Endothelial cell of umbilical vein (primary cell): ENCODE measurements at regions not wholly inside any gene's neighbourhood (a gene's known extent, or its start where the extent isn't known, plus 50 kb on each side); places are given as distances from the start of the nearest gene placed in this dataset.

Experiments used
- BruUV-seq: library from RNA; stranded (reverse); fragments of 400-500 nt; replicated peaks from 2 replicates; lab custom pipeline; 2021; lab: Mats Ljungman, UMichigan
- CTCF ChIA-PET: fragments of 300-600, 350-600 bp; sonication (Branson Sonifier 250); formaldehyde crosslinking; loops from one replicate; lab custom pipeline; 2021; ENCODE audit warnings: antibody characterized with exemption, inconsistent platforms; lab: Charles Lee
- POLR2A ChIA-PET: fragments of 300-600, 350-600 bp; sonication (Branson Sonifier 250); formaldehyde crosslinking; loops from one replicate; lab custom pipeline; 2021; ENCODE audit warnings: antibody characterized with exemption, inconsistent platforms; lab: Charles Lee
- DNase-seq: peaks from one replicate; pipeline ENCODE4 v3.0.0-alpha.2; 2011; ENCODE audit warnings: low read depth, low spot score
- FAIRE-seq: peaks from 2 replicates; lab custom pipeline; 2011; peaks lifted over from hg19 to GRCh38; lab: Jason Lieb, UNC
- H2AFZ ChIP-seq: 2 replicates; pipeline ENCODE4 v1.6.0; 2012; ENCODE audit warnings: low read depth, low read length, control low read depth, inconsistent platforms
- H3K27ac ChIP-seq: 2 replicates; pipeline ENCODE4 v1.5.1; 2011; ENCODE audit warnings: low read depth, mild to moderate bottlenecking, control low read depth, low read length, moderate library complexity; ENCODE audit not compliant: insufficient read depth
- H3K27me3 ChIP-seq, 2 experiments: 2 replicates each; pipeline versions ENCODE4 v1.6.0 to v1.6.1; 2011; ENCODE audit warnings: low read length in 2 of 2, mixed read lengths in 1 of 2; ENCODE audit not compliant: control insufficient read depth in 2 of 2, insufficient read depth in 2 of 2
- H3K36me3 ChIP-seq, 2 experiments: 2 replicates in 1 of 2; 3 replicates in 1 of 2; pipeline ENCODE4 v1.5.1; 2011; ENCODE audit warnings: low read length in 2 of 2, mild to moderate bottlenecking in 1 of 2, moderate library complexity in 1 of 2; ENCODE audit not compliant: control insufficient read depth in 2 of 2, insufficient read depth in 2 of 2; ENCODE audit errors: extremely low read depth in 1 of 2
- H3K4me1 ChIP-seq: 3 replicates; pipeline ENCODE4 v1.5.1; 2011; ENCODE audit warnings: mild to moderate bottlenecking, low read length; ENCODE audit not compliant: control insufficient read depth, insufficient read depth; ENCODE audit errors: extremely low read depth
- H3K4me2 ChIP-seq: 2 replicates; pipeline ENCODE4 v1.6.1; 2011; ENCODE audit warnings: low read length, control low read depth, mixed read lengths; ENCODE audit not compliant: insufficient read depth
- H3K4me3 ChIP-seq, 3 experiments: fragments of 200-600 bp in 1 of 3; sonication (generic), shearing (Covaris generic) in 1 of 3; replicated peaks in 1 of 3; 2 replicates each; pipeline ENCODE4 v1.5.1; 2011 to 2016; ENCODE audit warnings: control low read depth in 3 of 3, low read length in 3 of 3, mild to moderate bottlenecking in 2 of 3, inconsistent platforms in 1 of 3, low read depth in 1 of 3, moderate library complexity in 1 of 3; ENCODE audit not compliant: insufficient read depth in 1 of 3
- H3K79me2 ChIP-seq: 2 replicates; pipeline ENCODE4 v1.6.0; 2012; ENCODE audit warnings: low read length, inconsistent platforms; ENCODE audit not compliant: control insufficient read depth, insufficient read depth
- H3K9ac ChIP-seq: replicated peaks from 2 replicates; pipeline ENCODE3; 2011; ENCODE audit warnings: low read length, control low read depth; ENCODE audit not compliant: insufficient read depth; ENCODE audit errors: extremely low read depth
- H3K9me1 ChIP-seq: replicated peaks from 3 replicates; pipeline ENCODE4 v1.6.0; 2011; ENCODE audit warnings: mild to moderate bottlenecking, low read length; ENCODE audit not compliant: control insufficient read depth, insufficient read depth; ENCODE audit errors: extremely low read depth
- H3K9me3 ChIP-seq: replicated peaks from 2 replicates; pipeline ENCODE4 v1.5.1; 2012; ENCODE audit warnings: low read length, inconsistent platforms; ENCODE audit not compliant: control insufficient read depth, insufficient read depth
- H4K20me1 ChIP-seq: replicated peaks from 2 replicates; pipeline ENCODE3; 2011; ENCODE audit warnings: mild to moderate bottlenecking, low read length; ENCODE audit not compliant: control insufficient read depth, insufficient read depth; ENCODE audit errors: extremely low read depth
- CTCF ChIP-seq, 2 donors: IDR thresholded peaks; 1 replicate in 1 of 2; 2 replicates in 1 of 2; pipeline ENCODE4 v1.5.1; 2011; ENCODE audit warnings: low read length in 2 of 2, mild to moderate bottlenecking in 2 of 2, moderate library complexity in 2 of 2, control low read depth in 1 of 2, inconsistent platforms in 1 of 2, low read depth in 1 of 2; ENCODE audit not compliant: insufficient read depth in 1 of 2; ENCODE audit errors: extremely low read depth in 1 of 2
- EZH2 ChIP-seq: IDR thresholded peaks from 2 replicates; pipeline ENCODE4 v1.6.1; 2012; ENCODE audit warnings: borderline replicate concordance, low read depth, mild to moderate bottlenecking, moderate library complexity, low read length, inconsistent platforms; ENCODE audit not compliant: severe bottlenecking
- FOS ChIP-seq: IDR thresholded peaks from 2 replicates; pipeline ENCODE4 v1.6.1; 2011; ENCODE audit warnings: mild to moderate bottlenecking, low read length, moderate library complexity, borderline replicate concordance; ENCODE audit not compliant: insufficient read depth
- GATA2 ChIP-seq: IDR thresholded peaks from 2 replicates; pipeline ENCODE4 v1.7.0; 2011; ENCODE audit warnings: low read depth, mild to moderate bottlenecking, moderate library complexity, mixed read lengths, low read length; ENCODE audit not compliant: insufficient read length, insufficient read depth
- MAX ChIP-seq: IDR thresholded peaks from 2 replicates; pipeline ENCODE4 v1.6.1; 2011; ENCODE audit not compliant: insufficient read depth, insufficient read length
- MYC ChIP-seq: IDR thresholded peaks from one replicate; pipeline ENCODE4 v1.6.1; 2011; ENCODE audit warnings: mild to moderate bottlenecking, low read depth, low read length
- POLR2A ChIP-seq: IDR thresholded peaks from 2 replicates; pipeline ENCODE4 v1.6.1; 2012; ENCODE audit warnings: low read depth, mild to moderate bottlenecking, control low read depth, low read length
- POLR2AphosphoS5 ChIP-seq: IDR thresholded peaks from 2 replicates; pipeline ENCODE4 v1.6.1; 2012; ENCODE audit warnings: low read depth, mild to moderate bottlenecking, control low read depth, low read length, moderate library complexity; ENCODE audit not compliant: insufficient read depth
- dilution Hi-C: fragments of 300-500 bp; cut with MboI; formaldehyde crosslinking; loops from one replicate; pipeline ENCODE4 v1.15.0; 2019; ENCODE audit warnings: low sequenced_read_pairs; ENCODE audit not compliant: extremely low pct_ligation_motif_present
- intact Hi-C: fragments of 100-400 bp; cut with micrococcal nuclease; formaldehyde crosslinking; loops from one replicate; pipeline ENCODE4 v1.10.0; 2022

- ChIA-PET CTCF (no interaction called here), POLR2A (no interaction called here)
- FAIRE-seq (no peak), DNase-seq (no peak)
- dilution Hi-C loops, result no loop called here
- H3K79me2 ChIP-seq, result no peaks in the 10 kb centered on the region
- no peaks in the 10 kb centered on the region for H3K9me3 ChIP-seq
- no peaks in the 10 kb centered on the region for H3K9me1 ChIP-seq
- BruUV-seq, result no TSS peak
- no peak overlapping the region for H2AFZ ChIP-seq
- intact Hi-C loops, result no loop called here
- H3K27ac ChIP-seq, result no peak overlapping the region
- H4K20me1 ChIP-seq, result no peaks in the 10 kb centered on the region
- H3K9ac ChIP-seq, result no peak overlapping the region
- H3K4me2 ChIP-seq, result no peak overlapping the region
- H3K4me3 ChIP-seq, result no peak overlapping the region
- no peaks in the 10 kb centered on the region for H3K4me1 ChIP-seq
- no peaks in the 10 kb centered on the region for H3K36me3 ChIP-seq
- TF ChIP-seq MYC (no peak), POLR2AphosphoS5 (no peak), GATA2 (no peak), CTCF (IDR thresholded peaks at IDR 0.05; ENCODE audit: extremely low read depth in 1 of 2, insufficient read depth in 1 of 2, low read depth in 1 of 2, low read length in 2 of 2) (no peak), POLR2A (no peak)
- H3K27me3 ChIP-seq, result no peaks in the 10 kb centered on the region
Measured at GRCh38 chr2:118520246-118520645, 327.2 kb downstream of the EN1 start.

- dilution Hi-C loops, result no loop called here
- Histone ChIP-seq H3K4me2 (no peak overlapping the region), H3K9ac (no peak overlapping the region), H3K36me3 (no peaks in the 10 kb centered on the region), H3K4me3 (no peak overlapping the region), H3K4me1 (no peaks in the 10 kb centered on the region), H4K20me1 (no peaks in the 10 kb centered on the region), H3K79me2 (no peaks in the 10 kb centered on the region), H2AFZ (no peak overlapping the region), H3K27me3 (no peaks in the 10 kb centered on the region), H3K9me1 (no peaks in the 10 kb centered on the region), H3K9me3 (no peaks in the 10 kb centered on the region), H3K27ac (no peak overlapping the region)
- no TSS peak for BruUV-seq
- TF ChIP-seq POLR2AphosphoS5 (no peak), CTCF (IDR thresholded peaks at IDR 0.05; ENCODE audit: extremely low read depth in 1 of 2, insufficient read depth in 1 of 2, low read depth in 1 of 2, low read length in 2 of 2) (no peak), MYC (no peak), EZH2 (no peak), POLR2A (no peak), FOS (no peak), MAX (no peak), GATA2 (no peak)
- DNase-seq, result no peak
- FAIRE-seq, result no peak
- POLR2A ChIA-PET, result no interaction called here
- intact Hi-C loops, result no loop called here
- CTCF ChIA-PET, result no interaction called here
Measured at GRCh38 chr2:118519511-118519910, 327.9 kb downstream of the EN1 start.
